Ovary (tissue), 7 donors: ENCODE measurements at regions not wholly inside any gene's neighbourhood (a gene's known extent, or its start where the extent isn't known, plus 50 kb on each side); places are given as distances from the start of the nearest gene placed in this dataset.

Experiments
- DNase-seq, 5 donors: peaks; one replicate each; pipeline ENCODE4 v3.0.0-alpha.2; 2019 to 2020
- H3K27ac ChIP-seq, 2 donors: fragments of 200-600 bp; one replicate each; pipeline versions ENCODE4 v1.5.1 to v1.8.0; 2019 to 2022
- H3K27me3 ChIP-seq: fragments of 200-600 bp; one replicate; pipeline ENCODE4 v1.8.0; 2022
- H3K36me3 ChIP-seq: fragments of 200-600 bp; sonication (generic); one replicate; pipeline ENCODE4 v1.5.1; 2019
- H3K4me1 ChIP-seq: one replicate; pipeline ENCODE4 v1.8.1; 2013; ENCODE audit warnings: mild to moderate bottlenecking, moderate library complexity; ENCODE audit not compliant: insufficient read depth
- H3K4me3 ChIP-seq: fragments of 200-600 bp; sonication (generic); one replicate; pipeline ENCODE4 v1.5.1; 2017
- H3K9me3 ChIP-seq, 2 donors: fragments of 200-600 bp in 1 of 2; sonication (generic) in 1 of 2; one replicate each; pipeline versions ENCODE4 v1.5.1 to v1.8.1; 2013 to 2019; ENCODE audit warnings: mild to moderate bottlenecking in 1 of 2, moderate library complexity in 1 of 2
- CTCF ChIP-seq, 3 donors: fragments of 450-650 bp in 2 of 3; fragments of 200-600 bp in 1 of 3; IDR thresholded peaks; one replicate each; pipeline versions ENCODE4 v1.5.1 to v1.8.0; 2016 to 2022; ENCODE audit warnings: antibody characterized with exemption in 3 of 3, mild to moderate bottlenecking in 1 of 3
- EP300 ChIP-seq: sonication (generic); formaldehyde crosslinking; IDR thresholded peaks from one replicate; pipeline ENCODE4 v1.6.1; 2017; ENCODE audit warnings: antibody characterized with exemption
- POLR2A ChIP-seq: fragments of 450-650 bp; IDR thresholded peaks from one replicate; pipeline ENCODE4 v1.6.1; 2017; ENCODE audit warnings: antibody characterized with exemption, mild to moderate bottlenecking, moderate library complexity
- WGBS, 3 donors: extraction: QIAGEN DNeasy Blood & Tissue Kit in 1 of 3; methylation state at CpG; one replicate each; pipeline versions ENCODE4 v1.1.5 to v1.1.7; 2013 to 2017; 5-methylcytosine and 5-hydroxymethylcytosine counted together
- intact Hi-C, 4 donors: fragments of 100-400 bp; cut with DNase I; formaldehyde crosslinking; loops; one replicate each; pipeline versions ENCODE4 v1.11.0 to v1.15.1; 2022 to 2023
- donor health status: DM: no; HTN: no; CAD: no; lungs with moderate emphysema.
- donor health status: DM: no; HTN: no; CAD: no.
- donor health status: Bipolar disorder and iron deficiency.
- donor health status: DM: no; HTN: no; CAD: no.
- donor health status: DM: yes; HTN: yes; CAD: no.

- intact Hi-C loops: no loop called here
- H3K4me3 ChIP-seq: no peak overlapping the region
- whole genome bisulfite sequencing, 3 donors: 80 to 90% (median 87%) methylated on average over 16 of the region's 16 CpGs
- DNase-seq: no peak
- no peaks in the 10 kb centered on the region for H3K27me3 ChIP-seq
- TF ChIP-seq EP300: no peak
- no peak for TF ChIP-seq POLR2A
- no peak for TF ChIP-seq CTCF (IDR thresholded peaks at IDR 0.05)
- H3K4me1 ChIP-seq: no peaks in the 10 kb centered on the region
- no peak overlapping the region for H3K27ac ChIP-seq
- no peaks in the 10 kb centered on the region for H3K36me3 ChIP-seq
- no peaks in the 10 kb centered on the region for H3K9me3 ChIP-seq
These were observed 164.7 kb upstream of the IER5L start for GRCh38 chr9:129342591-129343423.

GRCh38 chr9:129341987-129342348 lies 163.9 kb upstream of the IER5L start:
- intact Hi-C loops: no loop called here
- WGBS, 3 donors: 93 to 96% (median 94%) methylated on average over 8 of the region's 8 CpGs
- DNase-seq: no peak
- no peaks in the 10 kb centered on the region for H3K9me3 ChIP-seq
- H3K27me3 ChIP-seq: no peaks in the 10 kb centered on the region
- no peak overlapping the region for H3K4me3 ChIP-seq
- no peak for TF ChIP-seq POLR2A
- TF ChIP-seq EP300: no peak
- TF ChIP-seq CTCF (IDR thresholded peaks at IDR 0.05): no peak
- H3K36me3 ChIP-seq: no peaks in the 10 kb centered on the region
- H3K4me1 ChIP-seq: peaks cover 3% of the 10 kb centered on the region
- no peak overlapping the region for H3K27ac ChIP-seq

GRCh38 chr9:129341171-129341986 lies 163.3 kb upstream of the IER5L start:
- Histone ChIP-seq H3K27ac (no peak overlapping the region), H3K27me3 (no peaks in the 10 kb centered on the region), H3K4me3 (no peak overlapping the region), H3K36me3 (no peaks in the 10 kb centered on the region), H3K9me3 (no peaks in the 10 kb centered on the region), H3K4me1 (peaks cover 5% of the 10 kb centered on the region)
- TF ChIP-seq POLR2A: no peak
- no peak for TF ChIP-seq EP300
- TF ChIP-seq CTCF (IDR thresholded peaks at IDR 0.05): no peak
- no peak for DNase-seq
- WGBS, 3 donors: 77 to 84% (median 80%) methylated on average over 30 of the region's 30 CpGs
- intact Hi-C loops: no loop called here

GRCh38 chr9:129340427-129341170 lies 162.5 kb upstream of the IER5L start:
- no peaks in the 10 kb centered on the region for H3K27me3 ChIP-seq
- no peaks in the 10 kb centered on the region for H3K36me3 ChIP-seq
- no peak overlapping the region for H3K27ac ChIP-seq
- no peaks in the 10 kb centered on the region for H3K9me3 ChIP-seq
- WGBS, 3 donors: 76 to 80% (median 80%) methylated on average over 15 of the region's 15 CpGs
- no peak for DNase-seq
- peaks cover 6% of the 10 kb centered on the region for H3K4me1 ChIP-seq
- no peak overlapping the region for H3K4me3 ChIP-seq
- intact Hi-C loops: no loop called here
- TF ChIP-seq POLR2A: no peak
- no peak for TF ChIP-seq EP300
- no peak for TF ChIP-seq CTCF (IDR thresholded peaks at IDR 0.05)
